ENCODE measurements at regions not wholly inside any gene's neighbourhood (a gene's known extent, or its start where the extent isn't known, plus 50 kb on each side); places are given as distances from the start of the nearest gene placed in this dataset.

DNA sequence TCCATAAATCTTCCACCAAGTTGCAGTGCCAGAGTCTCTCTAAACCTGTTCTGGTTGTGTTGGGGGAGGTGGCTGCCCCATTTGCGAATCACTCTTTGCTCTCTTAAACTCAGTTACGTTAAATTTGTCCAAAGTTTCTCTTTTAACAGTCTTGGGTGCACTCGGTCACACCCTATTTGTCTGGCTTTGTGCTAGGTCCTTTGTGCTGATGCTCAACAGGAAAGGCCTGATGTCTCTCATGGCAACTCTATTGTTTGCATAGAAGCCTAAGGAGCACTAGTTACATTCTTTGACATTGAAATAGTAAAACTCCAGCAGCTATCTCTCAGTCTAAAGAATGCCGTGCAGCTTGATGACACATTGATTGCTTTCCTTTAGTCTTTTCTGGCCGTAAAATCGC, 105.1 kb downstream of the TRMT11 start:
- H3K4me3 Mint-ChIP-seq = no peak overlapping the region
- H3K9me3 Mint-ChIP-seq = no peaks in the 10 kb centered on the region
- H3K27me3 Mint-ChIP-seq = no peaks in the 10 kb centered on the region
- H3K36me3 Mint-ChIP-seq (ENCODE audit: low read depth) = no peaks in the 10 kb centered on the region
- no peak for DNase-seq
- ChIA-PET CTCF (no interaction called here), POLR2A (no interaction called here)
- H3K4me1 Mint-ChIP-seq = peaks cover 3% of the 10 kb centered on the region
- H3K27ac Mint-ChIP-seq = no peak overlapping the region

DNA sequence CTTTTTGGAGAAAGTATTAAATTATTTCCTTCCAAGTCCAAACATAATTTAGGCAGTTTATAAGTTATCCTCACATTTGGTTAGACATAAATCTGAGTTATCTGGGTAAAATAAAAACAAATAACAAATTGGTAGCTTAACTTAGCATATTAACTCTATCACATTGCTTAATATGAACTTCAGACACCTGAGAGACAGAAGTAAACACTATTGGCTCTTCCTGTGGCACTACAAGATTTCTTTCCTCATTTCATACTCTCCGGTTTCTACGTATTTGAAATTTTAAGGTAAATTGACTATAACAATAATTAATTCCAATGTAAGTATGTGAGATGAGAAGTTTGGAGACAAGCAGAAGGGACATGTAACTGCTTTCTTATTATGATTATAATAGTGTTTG, 106.8 kb downstream of the TRMT11 start:
- no peaks in the 10 kb centered on the region for H3K27me3 Mint-ChIP-seq
- H3K27ac Mint-ChIP-seq = no peak overlapping the region
- no peaks in the 10 kb centered on the region for H3K4me1 Mint-ChIP-seq
- H3K9me3 Mint-ChIP-seq = no peaks in the 10 kb centered on the region
- no peak for DNase-seq
- CTCF ChIA-PET = interaction anchor here (0.8 kb wide), 1 partner anchor 41 kb away, joined by 3 read pairs; no protein-coding TSS in a partner anchor
- POLR2A ChIA-PET = no interaction called here
- H3K36me3 Mint-ChIP-seq (ENCODE audit: low read depth) = no peaks in the 10 kb centered on the region
- H3K4me3 Mint-ChIP-seq = no peak overlapping the region

DNA sequence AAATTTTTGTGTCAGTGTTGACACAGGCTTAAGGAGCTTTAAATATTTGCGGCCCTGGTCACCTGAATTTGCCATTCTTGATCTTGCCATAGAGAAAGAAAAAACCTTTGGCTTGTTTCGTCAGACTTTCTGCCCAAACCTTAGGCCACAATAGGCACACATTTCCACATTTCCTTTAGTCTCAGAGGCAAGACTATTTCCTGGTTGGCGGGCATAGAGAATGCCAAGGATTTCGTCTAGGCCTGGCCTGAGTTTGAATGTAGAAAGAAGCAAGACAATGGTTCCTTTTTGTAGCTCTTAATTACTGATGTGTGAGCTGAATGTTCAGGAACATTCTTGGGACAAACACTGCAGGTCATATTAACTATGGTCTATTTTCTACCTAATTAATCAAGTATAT, 108.1 kb downstream of the TRMT11 start:
- H3K4me1 Mint-ChIP-seq = no peaks in the 10 kb centered on the region
- H3K4me3 Mint-ChIP-seq = no peak overlapping the region
- H3K36me3 Mint-ChIP-seq (ENCODE audit: low read depth) = no peaks in the 10 kb centered on the region
- DNase-seq = no peak
- no peaks in the 10 kb centered on the region for H3K9me3 Mint-ChIP-seq
- POLR2A ChIA-PET = interaction anchor here (1.2 kb wide), 1 partner anchor 27 kb away, joined by 3 read pairs; no protein-coding TSS in a partner anchor
- H3K27me3 Mint-ChIP-seq = no peaks in the 10 kb centered on the region
- H3K27ac Mint-ChIP-seq = no peak overlapping the region
- CTCF ChIA-PET = no interaction called here

DNA sequence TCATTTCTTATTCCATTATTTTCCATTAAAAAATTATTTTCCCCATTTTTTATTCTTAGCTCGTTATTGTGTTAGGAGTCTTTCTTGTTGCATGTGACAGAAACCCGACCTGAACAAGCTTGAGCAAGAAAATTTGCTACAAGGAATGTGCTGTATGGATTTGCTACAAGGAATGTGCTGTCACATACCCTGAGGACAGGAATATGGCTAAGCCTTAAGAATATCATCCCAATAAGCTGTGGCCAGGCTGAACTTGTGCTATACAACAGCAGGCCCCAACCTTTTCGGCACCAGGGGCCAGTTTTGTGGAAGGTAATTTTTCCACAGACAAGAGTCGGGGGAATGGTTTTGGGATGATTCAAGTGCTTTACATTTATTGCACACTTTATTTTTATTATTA, 114.0 kb downstream of the TRMT11 start:
- CTCF ChIA-PET = no interaction called here
- H3K4me1 Mint-ChIP-seq = no peaks in the 10 kb centered on the region
- no peak overlapping the region for H3K4me3 Mint-ChIP-seq
- no peaks in the 10 kb centered on the region for H3K9me3 Mint-ChIP-seq
- H3K27ac Mint-ChIP-seq = no peak overlapping the region
- no peaks in the 10 kb centered on the region for H3K27me3 Mint-ChIP-seq
- no peaks in the 10 kb centered on the region for H3K36me3 Mint-ChIP-seq (ENCODE audit: low read depth)
- DNase-seq = no peak
- POLR2A ChIA-PET = no interaction called here

DNA sequence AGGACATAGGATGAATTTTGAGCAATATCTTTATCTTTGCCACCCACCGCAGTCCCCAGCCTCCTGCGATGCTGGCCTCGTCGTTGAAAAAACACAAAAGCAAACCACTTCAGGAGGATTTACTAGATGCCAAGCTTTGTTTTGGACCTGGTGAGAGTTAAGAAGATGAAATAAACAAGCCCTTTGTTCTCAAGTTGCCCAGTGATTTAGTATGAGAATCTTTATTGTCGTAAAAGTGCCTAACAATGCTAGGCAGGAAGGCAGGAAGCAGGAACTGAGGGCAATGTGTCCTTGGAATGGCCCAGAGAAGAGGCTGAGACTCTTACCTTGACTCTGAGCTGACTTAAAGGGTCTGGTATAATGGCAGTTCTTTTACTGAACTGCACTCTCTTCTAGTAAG, 116.0 kb downstream of the TRMT11 start:
- POLR2A ChIA-PET = no interaction called here
- H3K27me3 Mint-ChIP-seq = no peaks in the 10 kb centered on the region
- no peak for DNase-seq
- H3K4me1 Mint-ChIP-seq = no peaks in the 10 kb centered on the region
- no peaks in the 10 kb centered on the region for H3K36me3 Mint-ChIP-seq (ENCODE audit: low read depth)
- H3K4me3 Mint-ChIP-seq = no peak overlapping the region
- no peak overlapping the region for H3K27ac Mint-ChIP-seq
- no peaks in the 10 kb centered on the region for H3K9me3 Mint-ChIP-seq
- CTCF ChIA-PET = no interaction called here

DNA sequence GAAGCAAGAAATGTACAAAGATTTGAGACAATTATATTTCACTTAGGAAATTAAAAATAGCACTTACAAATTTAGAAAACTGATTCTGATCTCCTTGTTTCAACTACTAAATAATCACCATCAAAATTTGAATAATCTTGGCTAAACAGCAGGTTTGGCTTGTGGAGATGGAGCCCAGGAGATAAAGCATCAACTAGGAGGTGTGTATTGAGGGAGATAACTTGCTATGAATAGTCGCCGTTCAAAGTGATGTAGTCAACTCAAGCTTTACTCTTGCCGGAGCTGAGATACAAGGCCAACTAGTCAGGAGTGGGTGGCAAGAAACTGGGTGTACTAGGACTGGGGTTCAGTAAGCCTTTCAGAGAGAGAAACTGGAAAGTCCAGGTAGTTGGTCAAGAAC, 117.7 kb downstream of the TRMT11 start:
- Mint-ChIP-seq H3K27me3 (no peaks in the 10 kb centered on the region), H3K4me1 (no peaks in the 10 kb centered on the region), H3K9me3 (no peaks in the 10 kb centered on the region), H3K27ac (no peak overlapping the region), H3K4me3 (no peak overlapping the region), H3K36me3 (ENCODE audit: low read depth) (no peaks in the 10 kb centered on the region)
- DNase-seq = no peak
- ChIA-PET CTCF (no interaction called here), POLR2A (no interaction called here)

DNA sequence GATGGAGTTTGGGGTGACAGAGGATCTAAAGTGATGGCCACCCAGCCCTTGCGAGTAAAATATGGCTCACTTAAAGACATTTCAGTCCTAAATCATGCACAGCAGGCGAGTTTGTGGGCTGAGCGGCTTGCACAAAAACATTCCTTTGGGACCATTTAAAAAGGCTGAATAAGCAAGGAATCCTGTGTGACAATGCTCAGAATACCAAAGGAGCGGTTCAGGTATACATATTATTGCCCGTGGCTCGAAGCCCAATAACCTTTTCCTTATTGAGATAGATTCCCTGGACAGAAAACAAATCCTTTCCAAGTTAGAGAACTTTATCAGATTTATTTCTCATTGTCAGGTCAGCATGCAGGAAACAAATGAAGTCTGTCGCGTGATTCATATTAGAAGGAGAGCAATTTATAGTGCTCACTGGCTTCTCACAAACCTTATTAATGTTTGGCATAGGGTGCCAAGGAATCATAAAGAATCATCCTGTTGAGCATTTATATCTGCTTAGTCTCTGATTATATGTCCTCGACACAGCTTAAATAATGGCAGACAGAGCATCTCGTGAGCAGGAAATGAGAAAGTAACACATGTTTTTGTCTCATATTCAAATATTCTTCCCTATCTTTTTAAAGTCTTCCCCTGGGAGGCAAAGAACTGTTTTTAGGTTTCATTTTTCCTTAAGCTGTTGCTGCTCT, 121.3 kb downstream of the TRMT11 start:
- no peak for DNase-seq
- H3K27me3 Mint-ChIP-seq = no peaks in the 10 kb centered on the region
- no peaks in the 10 kb centered on the region for H3K9me3 Mint-ChIP-seq
- H3K27ac Mint-ChIP-seq = no peak overlapping the region
- H3K36me3 Mint-ChIP-seq (ENCODE audit: low read depth) = no peaks in the 10 kb centered on the region
- ChIA-PET POLR2A (no interaction called here), CTCF (no interaction called here)
- H3K4me3 Mint-ChIP-seq = no peak overlapping the region
- no peaks in the 10 kb centered on the region for H3K4me1 Mint-ChIP-seq

DNA sequence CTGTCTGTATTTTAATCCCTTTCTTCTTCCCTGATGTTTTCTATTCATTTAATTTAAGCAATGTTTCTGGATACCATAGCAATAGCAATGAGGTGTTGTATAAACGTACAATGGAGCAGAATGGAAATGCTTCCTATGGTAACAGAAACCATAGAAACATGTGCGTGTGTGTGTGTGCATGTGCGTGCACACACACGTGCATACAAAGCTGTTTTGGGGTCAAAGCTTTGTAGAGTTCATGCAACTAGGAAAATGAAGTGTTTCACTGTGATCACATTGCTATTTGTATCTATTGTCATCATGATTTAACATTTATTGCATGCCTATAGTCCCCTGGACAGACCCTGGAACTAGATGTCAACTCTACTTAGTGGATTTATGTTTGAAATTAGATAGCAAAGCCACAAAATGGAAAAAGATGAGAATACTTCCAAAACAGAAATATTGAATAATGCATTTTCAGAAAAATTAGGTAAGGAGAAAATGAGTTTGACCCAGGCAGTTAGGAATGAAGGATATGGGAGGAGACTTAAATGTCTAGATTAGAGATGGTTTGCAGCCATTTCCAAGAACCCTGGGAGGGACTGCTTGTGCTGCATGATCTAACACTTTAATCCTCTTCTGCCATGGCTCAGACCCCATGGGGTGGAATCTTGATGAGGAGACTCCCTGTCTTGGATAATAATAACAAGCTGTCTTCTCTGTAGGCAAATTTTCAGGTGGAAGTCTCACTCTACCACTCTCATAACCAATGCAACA, 124.4 kb downstream of the TRMT11 start:
- CTCF ChIA-PET = no interaction called here
- H3K4me1 Mint-ChIP-seq = no peaks in the 10 kb centered on the region
- no peak overlapping the region for H3K27ac Mint-ChIP-seq
- no peak overlapping the region for H3K4me3 Mint-ChIP-seq
- H3K27me3 Mint-ChIP-seq = no peaks in the 10 kb centered on the region
- no peak for DNase-seq
- POLR2A ChIA-PET = no interaction called here
- no peaks in the 10 kb centered on the region for H3K9me3 Mint-ChIP-seq
- H3K36me3 Mint-ChIP-seq (ENCODE audit: low read depth) = no peaks in the 10 kb centered on the region

DNA sequence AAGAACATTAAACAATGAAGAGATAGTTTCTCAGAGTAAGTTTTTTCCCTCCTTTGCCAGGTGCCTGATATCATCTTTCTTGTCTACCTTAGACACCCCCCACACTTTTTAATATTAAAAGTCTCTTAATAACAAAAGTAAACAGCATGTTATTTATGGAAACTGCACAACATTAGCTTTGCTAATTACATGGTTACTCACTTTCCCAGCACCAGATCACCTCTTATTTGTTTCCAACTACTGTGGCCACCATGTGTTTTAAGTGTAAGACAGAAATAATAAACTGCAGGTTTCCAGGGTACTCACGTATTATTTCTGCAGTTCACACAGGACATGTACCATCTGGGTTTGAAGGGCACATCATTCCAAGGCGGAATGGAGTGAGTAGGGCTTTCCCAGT, 125.0 kb downstream of the TRMT11 start:
- ChIA-PET POLR2A (no interaction called here), CTCF (no interaction called here)
- H3K27ac Mint-ChIP-seq = no peak overlapping the region
- no peaks in the 10 kb centered on the region for H3K9me3 Mint-ChIP-seq
- no peaks in the 10 kb centered on the region for H3K27me3 Mint-ChIP-seq
- DNase-seq = no peak
- H3K4me3 Mint-ChIP-seq = no peak overlapping the region
- no peaks in the 10 kb centered on the region for H3K4me1 Mint-ChIP-seq
- no peaks in the 10 kb centered on the region for H3K36me3 Mint-ChIP-seq (ENCODE audit: low read depth)

DNA sequence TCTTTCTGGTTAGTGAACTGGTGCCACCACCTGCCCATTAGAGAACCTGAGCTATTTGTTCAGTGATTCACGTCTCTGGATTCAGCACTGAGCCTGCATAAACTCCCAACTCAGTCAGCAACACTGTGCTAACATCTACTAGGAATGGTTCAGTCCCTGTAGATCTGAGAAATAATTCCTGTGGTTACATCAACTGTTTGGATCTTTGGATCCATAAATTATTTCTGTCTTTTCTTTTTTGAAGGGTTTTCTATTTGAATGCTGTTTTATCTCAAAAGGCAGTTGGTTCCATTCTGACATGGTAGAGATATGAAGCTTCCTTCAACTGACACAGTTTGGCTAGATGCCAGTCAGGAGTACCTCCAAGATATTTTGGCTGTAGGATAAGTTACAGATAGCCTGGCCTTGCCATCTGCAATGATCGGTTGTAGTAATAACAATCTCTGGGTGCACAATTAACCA, 125.9 kb downstream of the TRMT11 start:
- ChIA-PET CTCF (no interaction called here), POLR2A (no interaction called here)
- H3K36me3 Mint-ChIP-seq (ENCODE audit: low read depth) = no peaks in the 10 kb centered on the region
- H3K9me3 Mint-ChIP-seq = no peaks in the 10 kb centered on the region
- H3K4me3 Mint-ChIP-seq = no peak overlapping the region
- H3K4me1 Mint-ChIP-seq = no peaks in the 10 kb centered on the region
- no peaks in the 10 kb centered on the region for H3K27me3 Mint-ChIP-seq
- no peak overlapping the region for H3K27ac Mint-ChIP-seq
- no peak for DNase-seq

DNA sequence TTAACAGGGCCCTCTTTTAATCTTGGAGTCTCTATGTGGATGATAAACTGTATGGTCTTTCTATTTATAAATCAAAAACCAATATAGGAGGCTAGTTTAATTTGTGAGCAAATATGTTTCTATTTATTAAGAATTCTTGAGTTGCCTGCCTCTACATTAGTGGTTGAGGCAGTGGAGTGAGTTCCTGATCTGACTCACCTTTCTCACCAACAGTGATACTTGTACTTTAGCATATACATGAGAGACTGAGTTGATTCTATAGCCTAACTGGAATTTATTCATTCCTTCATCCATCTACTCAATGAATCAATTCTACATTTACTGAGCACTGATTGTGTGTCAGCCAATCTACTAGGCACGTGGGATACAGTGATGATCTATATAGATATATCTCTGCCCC, 126.9 kb downstream of the TRMT11 start:
- DNase-seq = no peak
- Mint-ChIP-seq H3K27me3 (no peaks in the 10 kb centered on the region), H3K27ac (no peak overlapping the region), H3K4me3 (no peak overlapping the region), H3K9me3 (no peaks in the 10 kb centered on the region), H3K36me3 (ENCODE audit: low read depth) (no peaks in the 10 kb centered on the region), H3K4me1 (no peaks in the 10 kb centered on the region)
- POLR2A ChIA-PET = no interaction called here
- CTCF ChIA-PET = no interaction called here

DNA sequence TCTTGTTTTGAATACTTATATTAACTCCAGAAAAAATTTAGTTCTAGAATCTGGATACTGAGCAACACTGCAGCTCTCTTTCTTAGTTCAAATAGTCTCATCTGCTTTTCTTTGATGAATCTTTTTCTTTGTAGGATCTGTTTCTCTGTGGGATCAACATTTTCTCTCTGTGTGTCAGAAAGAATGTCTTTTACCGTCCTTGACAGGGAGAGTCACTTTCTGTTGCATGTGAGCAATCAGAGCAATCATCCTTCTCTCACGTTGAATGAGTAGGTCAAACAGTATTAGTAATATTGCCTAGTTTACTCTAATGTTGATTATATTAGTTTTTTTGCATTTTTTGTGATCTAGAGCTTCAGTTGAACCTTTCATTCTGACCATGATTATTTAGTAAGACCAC, 130.9 kb downstream of the TRMT11 start:
- no peaks in the 10 kb centered on the region for H3K27me3 Mint-ChIP-seq
- CTCF ChIA-PET = no interaction called here

DNA sequence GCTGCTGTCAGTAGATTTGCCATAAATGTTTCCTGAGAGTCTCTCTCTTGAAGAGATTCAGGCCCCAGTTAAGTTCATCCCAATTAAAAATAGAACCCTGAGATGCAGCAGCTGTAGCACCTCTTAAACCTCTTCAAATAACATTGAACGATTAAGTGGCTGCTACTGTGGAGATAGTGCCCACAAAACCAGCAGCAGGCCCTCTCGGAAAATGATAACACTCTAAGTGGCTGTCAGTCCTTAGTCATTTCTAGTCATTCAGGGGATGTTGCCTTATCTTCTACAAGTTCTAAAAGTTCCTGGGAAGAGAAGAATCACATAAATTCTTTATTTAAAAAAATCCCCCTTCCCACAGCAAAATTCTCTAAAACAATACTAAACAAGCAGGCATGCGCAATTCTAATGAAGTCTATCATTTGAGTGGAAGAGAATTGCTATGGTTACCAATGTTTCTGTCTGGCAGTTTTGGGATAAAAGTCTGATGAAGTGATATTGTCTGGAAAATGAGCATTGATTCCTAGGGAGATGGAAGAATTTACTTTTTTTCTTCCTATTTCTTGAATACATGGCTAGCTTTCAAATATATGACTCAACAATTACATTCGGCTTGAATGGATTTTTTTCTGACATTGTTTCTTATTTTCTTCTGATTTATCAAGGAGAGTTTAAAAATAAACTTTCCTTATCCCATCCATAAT, 131.9 kb downstream of the TRMT11 start:
- ChIA-PET CTCF (no interaction called here), POLR2A (no interaction called here)
- Mint-ChIP-seq H3K4me1 (no peaks in the 10 kb centered on the region), H3K27me3 (no peaks in the 10 kb centered on the region), H3K9me3 (no peaks in the 10 kb centered on the region), H3K4me3 (no peak overlapping the region), H3K36me3 (ENCODE audit: low read depth) (no peaks in the 10 kb centered on the region), H3K27ac (no peak overlapping the region)
- no peak for DNase-seq

More for the DNA sequence above, 130.9 kb downstream of the TRMT11 start:
- Mint-ChIP-seq H3K36me3 (ENCODE audit: low read depth) (no peaks in the 10 kb centered on the region), H3K27ac (no peak overlapping the region), H3K4me1 (no peaks in the 10 kb centered on the region), H3K9me3 (no peaks in the 10 kb centered on the region), H3K4me3 (no peak overlapping the region)
- no peak for DNase-seq
- POLR2A ChIA-PET = no interaction called here

DNA sequence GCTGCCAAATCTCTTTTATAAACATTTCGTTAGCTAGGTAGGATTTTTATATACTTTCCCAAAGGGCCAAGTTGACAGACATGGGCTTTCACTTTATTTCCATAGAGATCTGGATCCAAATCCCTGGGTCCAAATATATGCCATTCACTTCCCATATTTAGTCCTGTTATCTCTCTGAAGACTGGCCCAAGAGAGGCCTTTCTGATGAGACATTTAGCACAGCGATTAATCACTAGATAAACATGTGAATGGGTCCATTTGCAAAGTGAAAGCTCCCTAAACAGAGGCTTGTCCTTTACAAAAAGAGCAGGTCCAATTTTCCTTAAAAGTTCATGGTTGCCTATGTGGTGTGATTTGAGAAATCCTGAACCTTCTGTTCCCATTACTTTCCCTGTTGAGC, 132.6 kb downstream of the TRMT11 start:
- H3K9me3 Mint-ChIP-seq = no peaks in the 10 kb centered on the region
- POLR2A ChIA-PET = no interaction called here
- DNase-seq = no peak

More for the DNA sequence above, 132.6 kb downstream of the TRMT11 start:
- CTCF ChIA-PET = no interaction called here
- Mint-ChIP-seq H3K36me3 (ENCODE audit: low read depth) (no peaks in the 10 kb centered on the region), H3K27me3 (no peaks in the 10 kb centered on the region), H3K27ac (no peak overlapping the region), H3K4me1 (no peaks in the 10 kb centered on the region), H3K4me3 (no peak overlapping the region)

Measured in activated CD4-positive, alpha-beta memory T cell treated with anti-CD3 and anti-CD28 coated beads, Interleukin-2, amount 10 ng/mL, durations not matched to agents 7 days and 5 days (primary cell).